Pons (tissue), 1 donor: ENCODE measurements at regions not wholly inside any gene's neighbourhood (a gene's known extent, or its start where the extent isn't known, plus 50 kb on each side); places are given as distances from the start of the nearest gene placed in this dataset.
"Not testable (repeated sequence)": the region's sequence is repeated elsewhere in the genome, so short reads cannot be mapped to it uniquely, and the experiment has no call there.

Source experiments
- DNase-seq: peaks from one replicate; pipeline ENCODE4 v3.0.0-alpha.2; 2016; ENCODE audit warnings: low spot score

GRCh38 chr10:128576943-128577670 lies 450.9 kb upstream of the MKI67 start:
- DNase-seq, result no peak

GRCh38 chr10:128577958-128578750 lies 451.9 kb upstream of the MKI67 start:
- DNase-seq, result no peak

GRCh38 chr10:128578766-128579165 lies 452.5 kb upstream of the MKI67 start:
- DNase-seq, result no peak

- DNase-seq, result no peak
These were observed 453.1 kb upstream of the MKI67 start for GRCh38 chr10:128579280-128579865.

- no peak for DNase-seq
These were observed 453.7 kb upstream of the MKI67 start for GRCh38 chr10:128579901-128580300.

GRCh38 chr10:128583125-128583524 lies 456.9 kb upstream of the MKI67 start:
- DNase-seq, result not testable (repeated sequence)

GRCh38 chr10:128586599-128586998 lies 460.4 kb upstream of the MKI67 start:
- not testable (repeated sequence) for DNase-seq

GRCh38 chr10:128587689-128588088 lies 461.5 kb upstream of the MKI67 start:
- no peak for DNase-seq

GRCh38 chr10:128588402-128588801 lies 462.2 kb upstream of the MKI67 start:
- DNase-seq, result no peak

GRCh38 chr10:128594688-128595087 lies 468.5 kb upstream of the MKI67 start:
- DNase-seq, result no peak

- DNase-seq, result no peak
These were observed 470.7 kb upstream of the MKI67 start for GRCh38 chr10:128596906-128597305.

GRCh38 chr10:128599030-128599429 lies 472.8 kb upstream of the MKI67 start:
- DNase-seq, result no peak

- no peak for DNase-seq
These were observed 473.3 kb upstream of the MKI67 start for GRCh38 chr10:128599538-128599937.

- DNase-seq, result no peak
These were observed 476.0 kb upstream of the MKI67 start for GRCh38 chr10:128602183-128602582.

GRCh38 chr10:128604025-128604424 lies 477.8 kb upstream of the MKI67 start:
- no peak for DNase-seq

- DNase-seq, result no peak
These were observed 479.0 kb upstream of the MKI67 start for GRCh38 chr10:128605180-128605579.

GRCh38 chr10:128606055-128606454 lies 479.8 kb upstream of the MKI67 start:
- DNase-seq, result no peak

GRCh38 chr10:128608791-128609190 lies 482.6 kb upstream of the MKI67 start:
- no peak for DNase-seq

GRCh38 chr10:128609460-128609859 lies 483.2 kb upstream of the MKI67 start:
- DNase-seq, result no peak

- DNase-seq, result no peak
These were observed 483.9 kb upstream of the MKI67 start for GRCh38 chr10:128610113-128610512.

- DNase-seq, result no peak
These were observed 486.0 kb upstream of the MKI67 start for GRCh38 chr10:128612195-128612594.

- DNase-seq, result no peak
These were observed 486.4 kb upstream of the MKI67 start for GRCh38 chr10:128612631-128613030.

- DNase-seq, result no peak
These were observed 487.9 kb upstream of the MKI67 start for GRCh38 chr10:128614016-128614605.
